Astrocyte of the spinal cord (primary cell): ENCODE measurements at regions not wholly inside any gene's neighbourhood (a gene's known extent, or its start where the extent isn't known, plus 50 kb on each side); places are given as distances from the start of the nearest gene placed in this dataset.
"Not testable (repeated sequence)": the region's sequence is repeated elsewhere in the genome, so short reads cannot be mapped to it uniquely, and the experiment has no call there.

Experiments
- DNase-seq: peaks from one replicate; pipeline ENCODE4 v3.0.0; 2011; ENCODE audit warnings: low read depth, low spot score
- H3K4me3 ChIP-seq: 2 replicates; pipeline ENCODE4 v1.5.1; 2011; ENCODE audit warnings: low read depth, mild to moderate bottlenecking, low read length, moderate library complexity
- in situ Hi-C: cut with HindIII; loops from 2 replicates; pipeline ENCODE4 v1.10.0; 2017; ENCODE audit warnings: low sequenced_read_pairs
- TF ChIP-seq, protein P1 (sequence below): IDR thresholded peaks from 2 replicates; pipeline ENCODE4 v1.5.1; 2012; ENCODE audit warnings: low read depth, mild to moderate bottlenecking, low read length, inconsistent platforms

DNA sequence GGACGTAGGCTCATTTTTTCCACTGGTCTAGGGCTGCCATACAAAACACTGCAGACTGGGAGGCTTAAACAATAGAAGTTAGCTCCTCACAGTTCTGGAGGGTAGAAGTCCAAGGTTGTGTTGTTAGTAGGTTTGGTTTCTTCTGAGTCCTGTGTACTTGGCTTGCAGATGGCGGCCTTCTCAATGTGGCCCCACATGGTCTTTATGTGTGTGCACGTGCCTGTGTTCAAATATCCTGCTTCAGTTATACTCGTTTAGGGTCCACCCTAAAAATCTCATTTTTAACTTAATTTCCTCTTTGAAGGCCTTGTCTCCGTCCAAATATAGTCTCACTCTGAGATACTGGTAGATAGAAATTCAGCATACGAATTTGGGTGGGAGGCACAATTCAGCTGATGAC is 542.4 kb downstream of the HAPSTR1 start:
- TF ChIP-seq, protein P1, sequence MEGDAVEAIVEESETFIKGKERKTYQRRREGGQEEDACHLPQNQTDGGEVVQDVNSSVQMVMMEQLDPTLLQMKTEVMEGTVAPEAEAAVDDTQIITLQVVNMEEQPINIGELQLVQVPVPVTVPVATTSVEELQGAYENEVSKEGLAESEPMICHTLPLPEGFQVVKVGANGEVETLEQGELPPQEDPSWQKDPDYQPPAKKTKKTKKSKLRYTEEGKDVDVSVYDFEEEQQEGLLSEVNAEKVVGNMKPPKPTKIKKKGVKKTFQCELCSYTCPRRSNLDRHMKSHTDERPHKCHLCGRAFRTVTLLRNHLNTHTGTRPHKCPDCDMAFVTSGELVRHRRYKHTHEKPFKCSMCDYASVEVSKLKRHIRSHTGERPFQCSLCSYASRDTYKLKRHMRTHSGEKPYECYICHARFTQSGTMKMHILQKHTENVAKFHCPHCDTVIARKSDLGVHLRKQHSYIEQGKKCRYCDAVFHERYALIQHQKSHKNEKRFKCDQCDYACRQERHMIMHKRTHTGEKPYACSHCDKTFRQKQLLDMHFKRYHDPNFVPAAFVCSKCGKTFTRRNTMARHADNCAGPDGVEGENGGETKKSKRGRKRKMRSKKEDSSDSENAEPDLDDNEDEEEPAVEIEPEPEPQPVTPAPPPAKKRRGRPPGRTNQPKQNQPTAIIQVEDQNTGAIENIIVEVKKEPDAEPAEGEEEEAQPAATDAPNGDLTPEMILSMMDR, result no peak
- in situ Hi-C loops, result no loop called here
- H3K4me3 ChIP-seq, result no peak overlapping the region
- no peak for DNase-seq

DNA sequence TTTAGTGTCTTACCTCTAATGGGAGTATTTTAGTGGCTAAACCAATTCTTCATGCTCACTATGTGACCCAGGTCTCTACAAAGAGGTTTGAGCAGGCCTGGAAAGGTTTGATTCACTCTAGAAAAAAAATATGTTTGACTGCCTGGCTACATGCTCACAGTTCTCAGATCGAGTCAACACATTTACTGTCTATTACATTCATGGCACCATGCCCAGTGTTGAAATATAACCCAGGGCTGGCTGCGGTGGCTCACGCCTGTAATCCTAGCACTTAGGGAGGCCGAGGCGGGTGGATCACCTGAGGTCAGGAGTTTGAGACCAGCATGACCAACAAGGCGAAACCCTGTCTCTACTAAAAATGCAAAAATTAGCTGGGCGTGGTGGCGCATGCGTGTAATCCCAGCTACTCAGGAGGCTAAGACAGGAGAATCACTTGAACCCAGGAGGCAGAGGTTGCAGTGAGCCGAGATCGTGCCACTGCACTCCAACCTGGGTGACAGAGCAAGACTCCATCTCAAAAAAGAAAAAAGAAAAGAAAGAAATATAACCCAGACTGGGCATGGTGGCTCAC is 543.8 kb downstream of the HAPSTR1 start:
- in situ Hi-C loops, DNase-seq, H3K4me3 ChIP-seq: not testable (repeated sequence)

DNA sequence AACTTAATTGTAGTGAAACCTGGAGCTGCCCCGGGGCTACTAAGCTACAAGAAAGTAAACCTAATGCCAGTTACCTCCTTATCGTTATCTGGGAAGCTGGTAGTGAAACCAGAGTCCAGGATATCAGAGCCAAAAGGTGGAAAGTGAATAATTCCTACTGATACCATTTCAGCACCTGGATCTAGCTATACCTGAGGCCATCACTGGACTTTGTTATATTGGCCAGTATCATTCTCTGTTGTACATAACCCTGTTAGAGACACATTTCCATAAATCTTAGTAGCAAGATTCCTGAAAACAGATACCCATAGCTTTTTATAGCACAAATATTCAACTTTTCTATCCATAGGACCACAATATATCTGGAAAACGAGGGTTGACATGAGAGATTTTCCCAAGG is 538.0 kb downstream of the GRIN2A start:
- TF ChIP-seq, protein P1, result no peak
- no peak overlapping the region for H3K4me3 ChIP-seq
- in situ Hi-C loops, result no loop called here

DNA sequence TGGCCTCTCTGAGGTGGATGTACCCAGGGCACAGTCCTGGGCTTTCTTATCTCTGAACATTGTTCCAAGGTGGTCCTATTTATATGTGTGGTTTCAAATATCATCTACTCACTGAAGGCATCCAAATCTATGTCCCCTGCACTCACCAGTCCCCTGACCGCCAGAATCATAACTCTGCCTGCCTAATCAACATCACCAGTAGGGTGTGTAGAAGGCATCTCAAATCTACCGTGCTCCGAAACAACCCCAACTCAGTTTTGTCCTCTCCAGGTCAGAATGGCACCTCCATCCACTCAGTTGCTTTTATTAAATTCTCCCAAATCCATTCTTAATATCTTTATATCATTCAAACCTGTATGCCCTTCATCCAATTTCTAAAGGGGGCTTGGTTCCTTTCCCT is 536.3 kb downstream of the GRIN2A start:
- no peak overlapping the region for H3K4me3 ChIP-seq
- DNase-seq, result no peak
- in situ Hi-C loops, result no loop called here
- TF ChIP-seq, protein P1, result no peak

More for the DNA sequence above, 538.0 kb downstream of the GRIN2A start:
- DNase-seq, result no peak

DNA sequence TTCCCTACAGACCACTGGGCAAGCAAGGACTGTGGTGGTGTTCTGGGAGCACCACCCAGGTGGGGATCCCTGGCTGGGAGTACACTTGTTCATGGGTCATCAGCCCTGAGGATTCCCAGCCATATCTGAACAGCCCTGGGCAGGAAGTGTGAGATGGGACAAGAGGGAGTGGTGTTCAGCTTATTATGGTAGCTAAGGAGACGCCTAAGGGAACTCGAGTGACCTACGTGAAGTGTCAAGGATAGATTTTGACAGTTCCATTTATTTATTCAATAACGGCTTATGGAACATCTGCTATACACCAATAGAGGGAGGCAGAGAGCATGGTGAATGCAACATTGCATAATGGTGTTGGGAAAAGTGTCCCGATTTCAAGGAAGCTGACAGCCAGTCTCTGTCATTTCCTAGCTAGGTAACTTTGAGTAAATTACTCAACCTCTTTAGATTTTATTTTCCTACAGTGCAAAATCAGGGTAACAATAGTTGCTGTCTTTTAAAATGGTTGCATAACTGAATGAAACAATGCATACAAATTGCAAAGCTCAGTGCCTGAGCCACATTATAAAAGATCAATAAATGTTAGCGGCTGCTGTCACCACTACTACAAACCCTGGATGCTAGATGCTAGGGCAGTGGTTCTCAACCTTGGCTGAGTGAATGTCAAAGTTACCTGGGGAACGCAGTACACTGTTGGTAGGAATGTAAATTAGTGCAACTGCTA is 534.1 kb downstream of the GRIN2A start:
- TF ChIP-seq, protein P1, result peak; percentile 55
- in situ Hi-C loops, result no loop called here
- no peak overlapping the region for H3K4me3 ChIP-seq
- DNase-seq, result no peak

DNA sequence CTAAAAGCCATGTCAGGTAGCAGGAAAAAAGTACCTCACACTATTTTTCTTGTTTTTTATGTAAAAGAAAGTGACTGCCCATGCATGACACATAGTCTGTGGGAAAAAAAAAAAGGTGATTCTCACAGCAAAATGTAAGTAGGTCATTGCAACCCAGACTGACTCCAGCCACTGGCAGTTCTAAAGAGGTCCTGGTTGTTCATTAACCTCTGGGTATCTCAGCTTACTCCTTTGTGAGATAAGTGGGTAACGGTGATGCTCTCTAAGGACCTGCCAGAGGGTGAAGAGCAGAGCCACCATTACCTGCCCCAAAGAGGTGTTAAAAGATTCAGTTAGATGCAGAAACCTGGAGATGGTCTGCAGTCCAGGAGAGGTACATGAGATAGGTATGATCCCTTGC is 531.9 kb downstream of the GRIN2A start:
- TF ChIP-seq, protein P1, result no peak
- no peak overlapping the region for H3K4me3 ChIP-seq
- no peak for DNase-seq
- in situ Hi-C loops, result no loop called here

DNA sequence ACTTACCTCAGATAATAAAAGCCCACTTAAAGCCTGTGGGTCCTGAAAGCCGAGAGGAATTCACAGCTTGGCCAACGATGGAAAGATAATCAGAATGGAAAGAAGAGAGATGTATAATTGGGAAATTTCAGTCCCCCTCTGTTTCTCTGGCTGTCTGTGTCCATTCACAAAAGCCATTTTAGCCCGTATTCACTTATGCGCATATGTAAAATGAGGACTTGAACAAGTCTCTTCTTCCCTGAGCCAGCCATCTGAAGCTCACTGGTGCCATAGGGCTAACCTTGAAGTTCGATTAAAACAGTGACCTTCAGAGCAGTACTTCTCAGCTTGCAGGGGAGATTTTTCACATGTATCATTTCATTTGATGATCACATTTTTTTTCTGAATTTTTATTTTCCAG is 527.2 kb downstream of the GRIN2A start:
- no peak overlapping the region for H3K4me3 ChIP-seq
- no peak for DNase-seq
- TF ChIP-seq, protein P1, result no peak
- in situ Hi-C loops, result no loop called here
